ENCODE measurements at regions not wholly inside any gene's neighbourhood (a gene's known extent, or its start where the extent isn't known, plus 50 kb on each side); places are given as distances from the start of the nearest gene placed in this dataset.
"Not testable (repeated sequence)": the region's sequence is repeated elsewhere in the genome, so short reads cannot be mapped to it uniquely, and the experiment has no call there.

GRCh38 chr10:62996516-62996915 lies 136.6 kb upstream of the NRBF2 start:
- no peak for DNase-seq

GRCh38 chr10:62993121-62993520 lies 140.0 kb upstream of the NRBF2 start:
- no peak for DNase-seq

GRCh38 chr10:62992145-62992721 lies 140.9 kb upstream of the NRBF2 start:
- no peak for DNase-seq

- DNase-seq = no peak
These were observed 143.0 kb upstream of the NRBF2 start for GRCh38 chr10:62990126-62990525.

- no peak for DNase-seq
These were observed 147.1 kb upstream of the NRBF2 start for GRCh38 chr10:62985807-62986600.

- no peak for DNase-seq
These were observed 152.0 kb upstream of the NRBF2 start for GRCh38 chr10:62981096-62981495.

- DNase-seq = no peak
These were observed 152.4 kb upstream of the NRBF2 start for GRCh38 chr10:62980687-62981086.

- DNase-seq = no peak
These were observed 153.2 kb upstream of the NRBF2 start for GRCh38 chr10:62979921-62980320.

- DNase-seq = no peak
These were observed 154.6 kb upstream of the NRBF2 start for GRCh38 chr10:62978482-62978881.

GRCh38 chr10:62974795-62975194 lies 158.3 kb upstream of the NRBF2 start:
- DNase-seq = not testable (repeated sequence)

GRCh38 chr10:62972103-62972502 lies 155.9 kb upstream of the EGR2 start:
- no peak for DNase-seq

GRCh38 chr10:62964026-62964425 lies 147.9 kb upstream of the EGR2 start:
- DNase-seq = no peak

GRCh38 chr10:62961951-62962523 lies 145.9 kb upstream of the EGR2 start:
- no peak for DNase-seq

- no peak for DNase-seq
These were observed 144.2 kb upstream of the EGR2 start for GRCh38 chr10:62960416-62960815.

- no peak for DNase-seq
These were observed 143.4 kb upstream of the EGR2 start for GRCh38 chr10:62959553-62959952.

- no peak for DNase-seq
These were observed 142.8 kb upstream of the EGR2 start for GRCh38 chr10:62958980-62959379.

GRCh38 chr10:62946278-62946677 lies 130.1 kb upstream of the EGR2 start:
- DNase-seq = no peak

GRCh38 chr10:62939698-62940097 lies 123.5 kb upstream of the EGR2 start:
- DNase-seq = no peak

GRCh38 chr10:62938672-62939071 lies 122.5 kb upstream of the EGR2 start:
- no peak for DNase-seq

GRCh38 chr10:62937674-62938073 lies 121.5 kb upstream of the EGR2 start:
- no peak for DNase-seq

- DNase-seq = no peak
These were observed 118.9 kb upstream of the EGR2 start for GRCh38 chr10:62935022-62935421.

- no peak for DNase-seq
These were observed 118.1 kb upstream of the EGR2 start for GRCh38 chr10:62934258-62934657.

- DNase-seq = not testable (repeated sequence)
These were observed 112.6 kb upstream of the EGR2 start for GRCh38 chr10:62928763-62929162.

- DNase-seq = no peak
These were observed 110.2 kb upstream of the EGR2 start for GRCh38 chr10:62926407-62926806.

Measured in CD4-positive, alpha-beta T cell treated with Interleukin-21 for 1 hour (primary cell).